Fibroblast of skin of right biceps (primary cell): ENCODE measurements at regions not wholly inside any gene's neighbourhood (a gene's known extent, or its start where the extent isn't known, plus 50 kb on each side); places are given as distances from the start of the nearest gene placed in this dataset.
"Not testable (repeated sequence)": the region's sequence is repeated elsewhere in the genome, so short reads cannot be mapped to it uniquely, and the experiment has no call there.

ENCODE experiments used
- DNase-seq: peaks from one replicate; pipeline ENCODE4 v3.0.0-alpha.2; 2013

DNA sequence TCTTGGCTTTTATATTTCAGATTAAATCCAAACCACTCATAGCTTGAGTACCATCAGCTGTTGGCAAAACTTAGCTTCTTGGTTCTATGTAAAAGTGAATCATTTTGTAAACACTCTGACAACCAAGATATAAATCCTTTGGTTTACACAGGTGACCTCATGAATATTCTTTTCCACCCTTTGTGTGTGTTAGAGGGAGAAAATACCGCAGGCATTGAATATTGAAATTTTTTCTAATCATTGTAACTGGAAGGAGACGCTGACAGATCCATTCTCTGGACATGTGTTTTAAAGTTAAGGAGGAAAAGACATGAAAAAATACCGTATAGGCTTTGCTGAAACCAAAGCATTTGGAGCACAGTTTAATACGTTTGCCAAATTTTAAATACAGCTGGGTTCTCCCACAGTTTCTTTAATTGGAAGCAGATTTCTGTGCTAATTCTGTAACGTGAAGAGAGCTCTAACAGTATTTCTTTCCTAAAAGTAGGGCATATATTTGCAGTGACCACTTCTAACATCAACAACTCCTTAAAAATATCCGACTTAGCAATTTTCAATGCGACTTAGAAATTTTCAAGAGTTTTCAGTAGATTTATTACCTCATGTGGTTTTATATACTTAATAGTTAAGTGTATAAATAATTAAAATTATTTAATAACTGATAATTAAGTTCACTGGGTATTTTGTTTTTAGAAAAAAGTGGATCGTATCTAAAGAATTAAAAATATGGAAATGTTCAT, 388.2 kb downstream of the USP25 start:
- peak; percentile 94 for DNase-seq

DNA sequence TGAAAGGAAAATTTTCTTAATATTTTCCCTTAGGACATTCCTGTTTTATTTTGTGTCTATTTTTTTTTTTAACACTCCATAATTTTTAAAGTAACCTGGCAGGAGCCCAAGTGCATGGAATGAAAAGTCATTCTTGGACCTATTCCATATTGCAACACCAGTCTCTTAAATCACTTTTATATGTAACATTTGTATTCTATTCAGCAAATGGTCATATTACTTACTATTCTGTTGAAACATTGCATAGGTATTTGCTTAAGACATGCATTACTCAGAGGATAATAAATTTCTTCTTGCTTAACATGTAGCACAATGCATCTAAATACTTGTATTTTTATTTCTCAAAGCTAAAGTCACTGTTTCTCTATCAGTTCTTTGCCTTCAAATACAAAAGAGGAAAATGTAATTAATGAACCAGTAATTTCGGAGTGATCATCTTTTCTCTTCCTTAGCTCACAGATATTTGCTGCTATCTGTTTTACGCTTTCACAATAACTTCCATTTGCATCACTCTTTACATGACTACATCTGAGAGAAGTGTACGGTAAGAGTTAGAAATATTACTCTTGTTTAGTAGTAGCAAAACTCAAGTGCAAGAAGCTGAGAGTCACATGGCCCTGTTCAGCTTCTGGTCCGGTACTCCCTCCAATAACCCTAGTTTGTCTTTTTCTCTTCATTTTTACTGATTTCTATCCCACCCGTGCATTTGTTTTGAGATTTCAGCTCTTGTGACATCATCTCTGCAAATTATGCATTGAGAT, 394.8 kb downstream of the USP25 start:
- DNase-seq, result peak; percentile 96

GRCh38 chr21:16125274-16125673, 395.5 kb downstream of the USP25 start:
- DNase-seq, result peak; percentile 61

GRCh38 chr21:16132453-16132852, 402.7 kb downstream of the USP25 start:
- DNase-seq, result not testable (repeated sequence)

GRCh38 chr21:16133248-16133647, 403.5 kb downstream of the USP25 start:
- DNase-seq, result no peak

DNA sequence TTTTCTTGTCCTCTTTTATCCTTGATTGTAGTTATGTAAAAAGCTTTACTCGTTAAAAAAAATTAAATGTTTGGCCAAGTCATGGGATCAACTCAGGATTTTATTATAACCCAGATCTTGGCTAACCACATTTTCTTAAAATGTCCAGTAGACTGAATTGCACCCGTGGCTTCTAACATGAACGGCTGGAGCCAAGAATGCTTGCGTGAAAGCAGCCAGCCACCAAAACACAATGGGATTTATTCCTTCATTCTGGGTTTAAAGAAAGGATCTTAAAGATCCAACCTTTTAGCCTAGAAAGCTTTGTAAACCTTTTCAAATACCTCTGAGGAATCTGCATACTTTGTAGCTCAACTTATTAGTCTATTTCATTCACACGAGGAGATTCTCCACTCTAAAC, 404.4 kb downstream of the USP25 start:
- no peak for DNase-seq

GRCh38 chr21:16137106-16137505, 407.3 kb downstream of the USP25 start:
- no peak for DNase-seq

DNA sequence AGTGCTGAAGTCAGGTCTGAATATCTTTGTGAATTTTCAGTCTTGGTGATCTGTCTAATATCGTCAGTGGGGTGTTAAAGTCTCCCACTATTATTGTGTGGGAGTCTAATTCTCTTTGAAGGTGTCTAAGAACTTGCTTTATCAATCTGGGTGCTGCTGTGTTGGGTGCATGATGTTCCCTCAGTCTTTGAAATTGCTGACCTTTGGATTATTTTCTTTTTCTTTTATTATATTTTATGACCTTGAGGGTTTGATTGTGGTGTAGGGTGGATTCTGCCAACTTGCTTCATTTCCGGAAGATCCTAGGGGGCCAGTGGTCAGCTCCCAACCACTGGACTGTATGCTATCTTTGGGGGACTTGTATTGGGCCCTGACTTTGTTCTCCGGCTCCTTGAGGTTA, 415.3 kb downstream of the USP25 start:
- DNase-seq, result no peak

DNA sequence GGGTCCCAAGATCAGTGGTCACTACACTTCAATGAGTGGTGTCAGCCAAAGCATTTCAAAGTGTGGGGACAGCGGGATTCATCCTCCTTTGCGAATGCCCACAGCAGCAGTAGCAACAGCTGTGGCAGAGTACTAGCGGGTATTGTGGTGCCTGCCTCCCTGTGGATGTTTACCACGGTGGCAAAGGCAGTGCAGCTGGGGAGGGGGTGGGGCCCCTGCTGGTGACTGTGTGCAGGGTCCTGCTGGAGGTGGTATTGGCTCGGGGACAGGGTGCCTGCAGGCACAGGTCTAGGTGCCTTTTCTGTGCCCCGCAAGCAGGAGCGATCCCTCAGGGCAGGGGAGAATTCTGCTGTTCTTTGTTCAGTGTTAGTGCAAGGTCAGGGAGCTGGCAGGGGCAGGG, 415.7 kb downstream of the USP25 start:
- no peak for DNase-seq

GRCh38 chr21:16154321-16154720, 424.5 kb downstream of the USP25 start:
- DNase-seq, result no peak

DNA sequence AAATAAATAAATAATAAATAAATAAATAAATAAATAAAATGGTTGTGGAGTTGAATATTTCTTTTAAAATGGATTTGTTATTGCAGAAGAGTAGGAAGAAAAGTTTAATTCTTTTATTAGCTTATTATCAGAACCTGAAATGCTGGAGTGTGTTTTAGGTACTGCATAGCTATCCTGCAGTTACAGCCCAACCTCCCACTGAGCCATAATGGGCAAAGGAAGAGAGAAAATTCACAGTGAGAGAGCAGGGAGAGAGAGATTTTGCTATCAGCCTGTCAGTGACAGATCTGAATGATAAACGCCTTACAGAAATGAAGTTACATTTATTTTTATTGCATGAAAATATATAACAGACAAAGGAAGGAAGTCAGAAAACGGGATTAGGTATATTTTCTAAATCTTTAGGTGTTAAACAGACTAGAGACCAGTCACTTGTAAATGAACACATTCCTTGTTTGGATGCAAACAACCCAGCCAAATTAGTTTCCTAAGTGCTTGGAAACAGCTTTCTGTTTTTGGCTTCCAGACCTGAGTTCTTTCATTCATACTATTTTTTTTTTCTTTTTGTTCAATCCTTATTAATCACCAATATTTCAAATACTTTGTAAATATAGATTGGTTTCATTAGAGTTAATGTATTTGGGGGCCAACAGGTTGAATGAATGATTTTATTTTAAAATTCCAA, 425.3 kb downstream of the USP25 start:
- DNase-seq, result no peak

GRCh38 chr21:16156841-16157489, 427.2 kb downstream of the USP25 start:
- no peak for DNase-seq

DNA sequence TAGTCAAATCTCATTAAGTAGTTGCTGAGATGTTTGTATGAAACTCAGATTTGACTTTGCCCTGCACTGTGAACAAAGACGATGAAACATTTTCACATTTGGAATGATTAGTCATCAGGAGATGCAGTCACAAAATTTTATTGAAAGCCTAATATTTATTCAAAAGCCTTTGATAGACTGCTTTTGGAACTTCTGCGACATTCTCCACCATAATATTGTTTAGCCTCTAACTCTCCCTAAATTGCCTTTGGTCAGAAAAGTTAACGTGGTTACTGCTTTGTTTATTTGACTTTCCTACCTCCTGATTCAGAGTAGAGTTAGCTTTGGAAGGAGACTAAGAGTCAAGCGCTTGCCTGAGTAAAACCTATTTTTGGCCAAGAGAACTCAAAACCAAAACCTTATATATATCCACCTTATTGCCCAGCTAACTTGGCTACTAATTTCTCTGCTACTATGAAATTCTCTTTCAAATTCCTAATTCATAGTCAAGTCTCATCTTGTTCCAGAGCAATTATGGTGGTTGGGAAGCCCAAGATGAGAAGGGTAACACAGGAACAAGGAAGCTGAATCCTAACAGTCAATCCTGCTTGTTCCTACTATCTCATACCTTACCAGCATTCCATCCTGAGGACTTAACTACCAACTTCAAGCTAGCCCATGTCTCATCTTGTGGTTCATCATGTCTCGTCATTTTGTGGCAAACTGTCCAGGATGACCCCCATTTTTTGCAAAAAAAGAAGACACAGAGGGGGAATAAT, 429.6 kb downstream of the USP25 start:
- peak; percentile 41 for DNase-seq

DNA sequence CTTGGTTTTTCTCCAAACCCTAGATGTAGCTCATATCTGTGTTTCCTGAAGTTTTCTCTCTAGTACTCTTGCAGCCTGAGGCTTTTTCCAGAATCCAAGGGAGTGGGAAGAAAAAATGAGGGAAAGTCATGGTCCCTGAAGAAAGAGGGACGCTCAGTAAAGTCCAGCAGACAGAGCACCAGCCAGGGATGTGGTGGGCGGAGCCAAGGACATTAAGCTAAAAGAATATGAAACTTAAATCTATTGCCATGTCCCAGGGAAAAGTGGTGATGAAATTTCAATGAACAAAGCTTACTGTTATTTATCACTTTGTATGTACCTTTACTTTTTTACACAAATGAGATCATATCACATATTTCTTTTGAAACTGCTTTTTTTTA, 430.2 kb downstream of the USP25 start:
- no peak for DNase-seq

DNA sequence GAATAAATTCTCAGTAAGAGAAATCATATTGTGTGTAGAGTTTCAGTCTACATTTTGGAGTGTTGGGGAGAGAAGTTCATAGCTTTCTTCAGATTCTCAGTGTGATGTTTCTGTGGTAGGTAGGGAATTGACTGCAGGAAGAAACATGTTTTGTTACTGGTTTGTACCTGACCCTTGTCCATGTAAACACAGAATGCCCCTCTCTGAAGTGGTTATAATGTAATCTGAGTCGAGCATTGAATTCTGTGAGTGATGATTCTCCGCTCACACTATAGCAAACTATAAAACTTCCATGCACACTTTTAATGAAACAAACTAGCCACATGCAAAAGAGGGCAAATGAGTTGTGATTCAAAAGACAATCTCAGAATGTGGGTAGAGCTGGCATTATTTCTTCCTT, 433.2 kb downstream of the USP25 start:
- no peak for DNase-seq

- DNase-seq, result peak; percentile 49
Measured at GRCh38 chr21:16169102-16169511, 439.3 kb downstream of the USP25 start.

- DNase-seq, result no peak
Measured at GRCh38 chr21:16169779-16170178, 440.0 kb downstream of the USP25 start.

DNA sequence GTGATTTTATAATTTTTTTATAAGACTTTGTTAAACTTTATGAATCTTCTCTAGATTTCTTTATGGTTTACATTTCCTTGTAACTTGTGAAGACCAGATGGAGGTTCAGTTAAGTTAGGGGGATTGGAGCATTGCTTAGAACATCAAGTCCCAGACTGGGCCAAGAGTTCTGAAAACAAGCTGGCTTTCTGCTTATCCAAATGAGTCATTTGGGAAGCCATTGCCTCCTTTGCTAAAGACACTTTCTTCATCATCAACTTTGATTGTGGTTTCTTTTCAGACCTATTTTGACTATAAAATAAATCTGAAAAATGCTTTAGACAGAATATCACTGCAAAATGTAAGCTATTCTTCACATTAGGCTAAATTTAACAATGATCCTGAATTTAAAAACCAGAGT, 446.8 kb downstream of the USP25 start:
- DNase-seq, result no peak

DNA sequence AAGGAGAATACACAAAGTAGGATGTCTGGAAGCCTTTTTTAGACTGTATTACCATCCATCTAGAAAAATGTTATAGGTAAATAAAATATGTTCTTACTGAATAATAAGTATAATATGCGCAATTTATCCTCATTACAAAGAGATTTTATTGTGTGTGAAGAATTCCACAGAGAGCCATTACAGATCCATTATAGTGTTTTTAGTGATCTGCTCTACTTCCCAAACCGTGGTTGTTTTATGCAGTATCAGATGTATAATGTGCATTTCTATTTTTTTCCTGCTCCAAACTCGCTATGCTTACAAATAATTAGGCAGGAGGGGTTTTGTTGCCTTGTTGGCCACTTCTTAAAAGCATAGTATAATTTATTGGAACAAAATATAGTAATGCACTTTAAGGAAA, 447.8 kb downstream of the USP25 start:
- no peak for DNase-seq

DNA sequence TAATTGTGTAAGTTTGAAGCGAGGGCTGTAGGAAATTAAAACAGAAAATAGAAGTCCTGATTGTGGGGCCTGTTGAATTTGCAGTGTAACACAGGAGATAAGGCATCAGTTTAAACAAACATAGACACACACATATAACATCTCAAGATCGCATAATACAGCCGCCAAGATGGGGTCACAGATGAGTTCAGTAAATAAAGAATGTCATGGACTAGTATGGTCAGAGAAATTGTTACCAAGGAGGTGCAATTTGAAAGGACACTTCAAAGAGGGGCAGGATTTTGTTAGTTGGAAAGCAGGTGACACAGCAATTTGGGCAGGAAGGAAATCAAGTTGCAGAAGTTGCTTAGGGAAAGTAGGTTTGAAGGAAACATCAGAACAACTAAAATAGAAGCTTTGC, 450.0 kb downstream of the USP25 start:
- no peak for DNase-seq

DNA sequence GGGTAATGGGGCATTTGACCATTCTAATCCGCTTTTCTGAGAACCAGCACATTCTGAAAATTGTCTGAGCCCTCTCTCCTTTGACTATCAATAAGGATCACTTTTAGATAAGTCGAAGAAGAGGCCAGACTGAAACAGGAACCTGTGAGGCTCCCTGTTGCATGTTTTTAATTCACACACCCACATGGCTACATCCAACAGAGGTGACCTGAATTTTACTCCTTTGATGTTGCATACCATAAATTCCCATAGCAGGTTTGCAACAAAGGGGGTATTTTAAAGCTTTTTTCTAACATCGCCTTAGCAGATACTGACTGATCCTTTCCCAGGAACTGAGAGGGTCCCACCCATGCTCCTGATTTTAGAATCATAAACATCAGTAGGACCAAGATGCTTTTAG, 450.8 kb downstream of the USP25 start:
- DNase-seq, result no peak

GRCh38 chr21:16181018-16181417, 451.2 kb downstream of the USP25 start:
- no peak for DNase-seq

- DNase-seq, result no peak
Measured at GRCh38 chr21:16185766-16186165, 456.0 kb downstream of the USP25 start.
